ENCODE measurements at regions not wholly inside any gene's neighbourhood (a gene's known extent, or its start where the extent isn't known, plus 50 kb on each side); places are given as distances from the start of the nearest gene placed in this dataset.

DNA sequence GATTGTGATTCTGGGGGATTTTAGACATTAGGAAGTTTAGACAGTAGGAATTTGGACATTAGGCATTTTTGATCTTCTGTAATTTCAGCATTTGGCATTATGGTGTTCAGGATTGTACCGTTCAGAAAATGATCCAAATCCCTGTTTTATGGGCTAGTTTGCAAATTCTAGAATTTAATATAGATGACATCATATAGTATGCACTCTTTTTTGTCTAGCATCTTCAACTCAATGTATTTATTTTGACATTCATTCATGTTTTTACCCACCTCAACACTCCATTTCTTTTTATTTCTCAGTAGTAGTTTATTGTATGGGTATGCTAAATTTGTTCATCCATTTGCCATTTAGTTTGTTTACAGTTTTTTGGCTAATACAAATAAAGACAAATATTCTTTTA lies 105.3 kb upstream of the ZPLD1 start:
- TF ChIP-seq, protein P1, sequence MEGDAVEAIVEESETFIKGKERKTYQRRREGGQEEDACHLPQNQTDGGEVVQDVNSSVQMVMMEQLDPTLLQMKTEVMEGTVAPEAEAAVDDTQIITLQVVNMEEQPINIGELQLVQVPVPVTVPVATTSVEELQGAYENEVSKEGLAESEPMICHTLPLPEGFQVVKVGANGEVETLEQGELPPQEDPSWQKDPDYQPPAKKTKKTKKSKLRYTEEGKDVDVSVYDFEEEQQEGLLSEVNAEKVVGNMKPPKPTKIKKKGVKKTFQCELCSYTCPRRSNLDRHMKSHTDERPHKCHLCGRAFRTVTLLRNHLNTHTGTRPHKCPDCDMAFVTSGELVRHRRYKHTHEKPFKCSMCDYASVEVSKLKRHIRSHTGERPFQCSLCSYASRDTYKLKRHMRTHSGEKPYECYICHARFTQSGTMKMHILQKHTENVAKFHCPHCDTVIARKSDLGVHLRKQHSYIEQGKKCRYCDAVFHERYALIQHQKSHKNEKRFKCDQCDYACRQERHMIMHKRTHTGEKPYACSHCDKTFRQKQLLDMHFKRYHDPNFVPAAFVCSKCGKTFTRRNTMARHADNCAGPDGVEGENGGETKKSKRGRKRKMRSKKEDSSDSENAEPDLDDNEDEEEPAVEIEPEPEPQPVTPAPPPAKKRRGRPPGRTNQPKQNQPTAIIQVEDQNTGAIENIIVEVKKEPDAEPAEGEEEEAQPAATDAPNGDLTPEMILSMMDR (IDR thresholded peaks at IDR 0.05; ENCODE audit: poor library complexity, severe bottlenecking) = no peak
- TF ChIP-seq EP300 (conservative IDR thresholded peaks at IDR 0.05; ENCODE audit: poor library complexity, severe bottlenecking) = no peak
